Keratinocyte (primary cell): ENCODE measurements at regions not wholly inside any gene's neighbourhood (a gene's known extent, or its start where the extent isn't known, plus 50 kb on each side); places are given as distances from the start of the nearest gene placed in this dataset.

Source experiments
- DNase-seq: peaks from one replicate; pipeline ENCODE4 v3.0.0-alpha.2; 2011; ENCODE audit warnings: low read depth, missing footprints, low spot score
- FAIRE-seq: peaks from 2 replicates; lab custom pipeline; 2011; peaks lifted over from hg19 to GRCh38; lab: Jason Lieb, UNC
- H2AFZ ChIP-seq: 2 replicates; pipeline ENCODE4 v1.6.0; 2012; ENCODE audit warnings: low read length, control low read depth, inconsistent platforms; ENCODE audit not compliant: control insufficient read depth
- H3K27ac ChIP-seq: 2 replicates; pipeline ENCODE4 v1.5.1; 2011; ENCODE audit warnings: low read length; ENCODE audit not compliant: control insufficient read depth, insufficient read depth
- H3K27me3 ChIP-seq: 3 replicates; pipeline ENCODE4 v1.6.0; 2011; ENCODE audit warnings: low read length; ENCODE audit not compliant: control insufficient read depth, insufficient read depth; ENCODE audit errors: extremely low read depth
- H3K36me3 ChIP-seq, 2 experiments: 2 replicates in 1 of 2; 3 replicates in 1 of 2; pipeline ENCODE4 v1.5.1; 2011; ENCODE audit warnings: low read length in 2 of 2, mild to moderate bottlenecking in 1 of 2; ENCODE audit not compliant: control insufficient read depth in 2 of 2, insufficient read depth in 2 of 2; ENCODE audit errors: extremely low read depth in 1 of 2
- H3K4me1 ChIP-seq: 3 replicates; pipeline ENCODE4 v1.5.1; 2011; ENCODE audit warnings: low read length; ENCODE audit not compliant: control insufficient read depth, insufficient read depth; ENCODE audit errors: extremely low read depth
- H3K4me2 ChIP-seq: 3 replicates; pipeline ENCODE4 v1.6.0; 2011; ENCODE audit warnings: low read depth, low read length; ENCODE audit not compliant: control insufficient read depth, insufficient read depth; ENCODE audit errors: extremely low read depth
- H3K4me3 ChIP-seq, 3 experiments: fragments of 200-600 bp in 1 of 3; sonication (generic) in 1 of 3; 2 replicates in 2 of 3; 3 replicates in 1 of 3; pipeline ENCODE4 v1.5.1; 2011 to 2016; ENCODE audit warnings: low read length in 3 of 3, mild to moderate bottlenecking in 3 of 3, control low read depth in 2 of 3, inconsistent platforms in 1 of 3, low read depth in 1 of 3, mixed read lengths in 1 of 3, mixed run types in 1 of 3, moderate library complexity in 1 of 3; ENCODE audit not compliant: control insufficient read depth in 2 of 3, insufficient read depth in 2 of 3; ENCODE audit errors: extremely low read depth in 1 of 3
- H3K79me2 ChIP-seq: 2 replicates; pipeline ENCODE4 v1.6.0; 2012; ENCODE audit warnings: low read length; ENCODE audit not compliant: control insufficient read depth, insufficient read depth
- H3K9ac ChIP-seq: 3 replicates; pipeline ENCODE4 v1.6.0; 2011; ENCODE audit warnings: low read length; ENCODE audit not compliant: control insufficient read depth, insufficient read depth; ENCODE audit errors: extremely low read depth
- H3K9me1 ChIP-seq: 3 replicates; pipeline ENCODE4 v1.6.0; 2011; ENCODE audit warnings: low read length; ENCODE audit not compliant: control insufficient read depth, insufficient read depth; ENCODE audit errors: extremely low read depth
- H3K9me3 ChIP-seq: 2 replicates; pipeline ENCODE4 v1.5.1; 2012; ENCODE audit warnings: low read depth, low read length; ENCODE audit not compliant: control insufficient read depth
- H4K20me1 ChIP-seq: 3 replicates; pipeline ENCODE4 v1.6.0; 2011; ENCODE audit warnings: low read length; ENCODE audit not compliant: control insufficient read depth, insufficient read depth; ENCODE audit errors: extremely low read depth
- CTCF ChIP-seq, 3 experiments: IDR thresholded peaks in 1 of 3; conservative IDR thresholded peaks in 1 of 3; optimal IDR thresholded peaks in 1 of 3; 2 replicates in 2 of 3; 3 replicates in 1 of 3; pipeline versions ENCODE3 to v1.5.1; 2011; ENCODE audit warnings: low read length in 3 of 3, mild to moderate bottlenecking in 3 of 3, moderate library complexity in 2 of 3, control low read depth in 1 of 3, inconsistent platforms in 1 of 3; ENCODE audit not compliant: insufficient read depth in 2 of 3; ENCODE audit errors: extremely low read depth in 1 of 3
- EZH2 ChIP-seq: IDR thresholded peaks from one replicate; pipeline ENCODE4 v1.6.1; 2012; ENCODE audit warnings: inconsistent platforms, mild to moderate bottlenecking, low read length, moderate library complexity
- dilution Hi-C: fragments of 300-500 bp; cut with MboI; formaldehyde crosslinking; loops from one replicate; pipeline ENCODE4 v1.7.0; 2020; ENCODE audit warnings: low sequenced_read_pairs; ENCODE audit not compliant: extremely low pct_ligation_motif_present

- Histone ChIP-seq H4K20me1 (no peaks in the 10 kb centered on the region), H3K36me3 (no peaks in the 10 kb centered on the region), H2AFZ (no peak overlapping the region), H3K4me3 (no peak overlapping the region), H3K9ac (no peak overlapping the region), H3K9me1 (no peaks in the 10 kb centered on the region), H3K9me3 (no peaks in the 10 kb centered on the region), H3K27me3 (no peaks in the 10 kb centered on the region), H3K4me1 (no peaks in the 10 kb centered on the region), H3K27ac (no peak overlapping the region), H3K79me2 (no peaks in the 10 kb centered on the region), H3K4me2 (no peak overlapping the region)
- dilution Hi-C loops: no loop called here
- DNase-seq: no peak
- no peak for FAIRE-seq
- TF ChIP-seq CTCF (optimal IDR thresholded peaks at IDR 0.05 in 1 of 3, IDR thresholded peaks at IDR 0.05 in 1 of 3, conservative IDR thresholded peaks at IDR 0.05 in 1 of 3; ENCODE audit: extremely low read depth in 1 of 3, insufficient read depth in 2 of 3, low read length in 3 of 3) (no peak), EZH2 (no peak)
Measured at GRCh38 chr1:194073833-194074232, 887.4 kb upstream of the B3GALT2 start.

GRCh38 chr1:194071205-194071604 lies 884.8 kb upstream of the B3GALT2 start:
- H3K79me2 ChIP-seq: no peaks in the 10 kb centered on the region
- no peaks in the 10 kb centered on the region for H3K9me3 ChIP-seq
- no peaks in the 10 kb centered on the region for H3K36me3 ChIP-seq
- no peaks in the 10 kb centered on the region for H3K27me3 ChIP-seq
- H3K27ac ChIP-seq: no peak overlapping the region
- no peak overlapping the region for H2AFZ ChIP-seq
- dilution Hi-C loops: no loop called here
- no peak overlapping the region for H3K4me3 ChIP-seq
- no peaks in the 10 kb centered on the region for H3K9me1 ChIP-seq
- FAIRE-seq: no peak
- no peak overlapping the region for H3K4me2 ChIP-seq
- no peak for TF ChIP-seq EZH2
- no peak for TF ChIP-seq CTCF (optimal IDR thresholded peaks at IDR 0.05 in 1 of 3, IDR thresholded peaks at IDR 0.05 in 1 of 3, conservative IDR thresholded peaks at IDR 0.05 in 1 of 3; ENCODE audit: extremely low read depth in 1 of 3, insufficient read depth in 2 of 3, low read length in 3 of 3)
- H4K20me1 ChIP-seq: no peaks in the 10 kb centered on the region
- no peak for DNase-seq
- H3K9ac ChIP-seq: no peak overlapping the region
- H3K4me1 ChIP-seq: no peaks in the 10 kb centered on the region
